WTC11 (cell line): ENCODE measurements at regions not wholly inside any gene's neighbourhood (a gene's known extent, or its start where the extent isn't known, plus 50 kb on each side); places are given as distances from the start of the nearest gene placed in this dataset.

Experiments
- AFF4 ChIP-seq: sonication (generic); formaldehyde crosslinking; IDR thresholded peaks from 2 replicates; pipeline ENCODE4 v1.8.1; 2023; ENCODE audit warnings: mild to moderate bottlenecking, missing genetic modification reagents, borderline replicate concordance
- CREB1 ChIP-seq: sonication (generic); formaldehyde crosslinking; IDR thresholded peaks from 2 replicates; pipeline ENCODE4 v1.8.0; 2023; ENCODE audit warnings: mild to moderate bottlenecking, missing genetic modification reagents
- HMGA2 ChIP-seq: fragments of 250-450 bp; sonication (Bioruptor Pico); IDR thresholded peaks from 2 replicates; pipeline ENCODE4 v1.4.0; 2021; ENCODE audit warnings: mild to moderate bottlenecking, moderate library complexity
- IRF1 ChIP-seq: sonication (generic); formaldehyde crosslinking; IDR thresholded peaks from 2 replicates; pipeline ENCODE4 v1.8.0; 2023; ENCODE audit warnings: missing genetic modification reagents
- NR2C2 ChIP-seq: sonication (generic); formaldehyde crosslinking; IDR thresholded peaks from 2 replicates; pipeline ENCODE4 v1.8.0; 2022; ENCODE audit warnings: mild to moderate bottlenecking, missing genetic modification reagents
- SP1 ChIP-seq: sonication (generic); formaldehyde crosslinking; conservative IDR thresholded peaks from 2 replicates; pipeline ENCODE4 v1.8.1; 2022; ENCODE audit warnings: missing genetic modification reagents
- TEAD4 ChIP-seq: sonication (generic); formaldehyde crosslinking; IDR thresholded peaks from 2 replicates; pipeline ENCODE4 v1.8.0; 2022; ENCODE audit warnings: mild to moderate bottlenecking, missing genetic modification reagents
- ZNF416 ChIP-seq: fragments of 250-450 bp; sonication (Bioruptor Pico); IDR thresholded peaks from 2 replicates; pipeline ENCODE4 v1.9.0; 2021; ENCODE audit warnings: mild to moderate bottlenecking, inconsistent platforms
- TF ChIP-seq, protein P1 (sequence below): sonication (generic); formaldehyde crosslinking; IDR thresholded peaks from 2 replicates; pipeline ENCODE4 v1.8.0; 2022; ENCODE audit warnings: mild to moderate bottlenecking, missing genetic modification reagents
- TF ChIP-seq, protein P2 (sequence below): fragments of 200-600 bp; IDR thresholded peaks from 2 replicates; pipeline ENCODE4 v1.8.0; 2022; ENCODE audit warnings: antibody characterized with exemption
- TF ChIP-seq, protein P3 (sequence below): sonication (generic); formaldehyde crosslinking; IDR thresholded peaks from 2 replicates; pipeline ENCODE4 v1.8.1; 2022; ENCODE audit warnings: mild to moderate bottlenecking, moderate library complexity, missing genetic modification reagents
- TF ChIP-seq, protein P4 (sequence below): sonication (generic); formaldehyde crosslinking; IDR thresholded peaks from 2 replicates; pipeline ENCODE4 v1.8.0; 2022; ENCODE audit warnings: mild to moderate bottlenecking, missing genetic modification reagents

DNA sequence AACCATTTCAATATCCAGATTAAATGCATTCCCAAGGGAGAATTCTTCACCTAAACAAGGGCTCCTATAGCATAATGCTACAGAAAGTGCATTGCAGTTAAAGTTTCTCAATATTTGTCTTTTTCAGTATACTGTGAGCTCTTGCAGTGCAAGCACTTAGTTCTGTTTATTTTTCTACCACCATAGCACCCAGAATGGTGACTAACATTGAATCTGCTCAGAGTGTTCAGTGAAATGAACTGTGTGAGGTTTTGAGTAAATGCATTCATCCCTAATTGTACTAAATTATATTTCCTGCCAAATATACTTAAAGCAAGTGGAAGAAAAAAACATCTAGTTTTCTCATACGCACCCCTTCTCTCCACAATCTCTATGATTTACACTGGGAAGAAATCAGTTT, 383.9 kb downstream of the PCDH7 start:
- TF ChIP-seq ZNF416 (CRISPR knock-in tag) (no peak), NR2C2 (CRISPR knock-in tag) (no peak), HMGA2 (CRISPR knock-in tag) (no peak), AFF4 (CRISPR knock-in tag) (no peak), CREB1 (CRISPR knock-in tag) (no peak), TEAD4 (no peak), SP1 (no peak), IRF1 (no peak)
- TF ChIP-seq, protein P1, sequence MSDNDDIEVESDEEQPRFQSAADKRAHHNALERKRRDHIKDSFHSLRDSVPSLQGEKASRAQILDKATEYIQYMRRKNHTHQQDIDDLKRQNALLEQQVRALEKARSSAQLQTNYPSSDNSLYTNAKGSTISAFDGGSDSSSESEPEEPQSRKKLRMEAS = no peak
- TF ChIP-seq, protein P2, sequence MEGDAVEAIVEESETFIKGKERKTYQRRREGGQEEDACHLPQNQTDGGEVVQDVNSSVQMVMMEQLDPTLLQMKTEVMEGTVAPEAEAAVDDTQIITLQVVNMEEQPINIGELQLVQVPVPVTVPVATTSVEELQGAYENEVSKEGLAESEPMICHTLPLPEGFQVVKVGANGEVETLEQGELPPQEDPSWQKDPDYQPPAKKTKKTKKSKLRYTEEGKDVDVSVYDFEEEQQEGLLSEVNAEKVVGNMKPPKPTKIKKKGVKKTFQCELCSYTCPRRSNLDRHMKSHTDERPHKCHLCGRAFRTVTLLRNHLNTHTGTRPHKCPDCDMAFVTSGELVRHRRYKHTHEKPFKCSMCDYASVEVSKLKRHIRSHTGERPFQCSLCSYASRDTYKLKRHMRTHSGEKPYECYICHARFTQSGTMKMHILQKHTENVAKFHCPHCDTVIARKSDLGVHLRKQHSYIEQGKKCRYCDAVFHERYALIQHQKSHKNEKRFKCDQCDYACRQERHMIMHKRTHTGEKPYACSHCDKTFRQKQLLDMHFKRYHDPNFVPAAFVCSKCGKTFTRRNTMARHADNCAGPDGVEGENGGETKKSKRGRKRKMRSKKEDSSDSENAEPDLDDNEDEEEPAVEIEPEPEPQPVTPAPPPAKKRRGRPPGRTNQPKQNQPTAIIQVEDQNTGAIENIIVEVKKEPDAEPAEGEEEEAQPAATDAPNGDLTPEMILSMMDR = no peak
- TF ChIP-seq, protein P3, sequence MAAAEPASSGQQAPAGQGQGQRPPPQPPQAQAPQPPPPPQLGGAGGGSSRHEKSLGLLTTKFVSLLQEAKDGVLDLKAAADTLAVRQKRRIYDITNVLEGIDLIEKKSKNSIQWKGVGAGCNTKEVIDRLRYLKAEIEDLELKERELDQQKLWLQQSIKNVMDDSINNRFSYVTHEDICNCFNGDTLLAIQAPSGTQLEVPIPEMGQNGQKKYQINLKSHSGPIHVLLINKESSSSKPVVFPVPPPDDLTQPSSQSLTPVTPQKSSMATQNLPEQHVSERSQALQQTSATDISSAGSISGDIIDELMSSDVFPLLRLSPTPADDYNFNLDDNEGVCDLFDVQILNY = no peak
- TF ChIP-seq, protein P4, sequence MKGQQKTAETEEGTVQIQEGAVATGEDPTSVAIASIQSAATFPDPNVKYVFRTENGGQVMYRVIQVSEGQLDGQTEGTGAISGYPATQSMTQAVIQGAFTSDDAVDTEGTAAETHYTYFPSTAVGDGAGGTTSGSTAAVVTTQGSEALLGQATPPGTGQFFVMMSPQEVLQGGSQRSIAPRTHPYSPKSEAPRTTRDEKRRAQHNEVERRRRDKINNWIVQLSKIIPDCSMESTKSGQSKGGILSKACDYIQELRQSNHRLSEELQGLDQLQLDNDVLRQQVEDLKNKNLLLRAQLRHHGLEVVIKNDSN (CRISPR knock-in tag) = no peak
